Activated CD4-positive, alpha-beta T cell treated with anti-CD3 and anti-CD28 coated beads, Interleukin-2, amount 50 U/mL, for 48 hours (primary cell): ENCODE measurements at regions not wholly inside any gene's neighbourhood (a gene's known extent, or its start where the extent isn't known, plus 50 kb on each side); places are given as distances from the start of the nearest gene placed in this dataset.
"Not testable (repeated sequence)": the region's sequence is repeated elsewhere in the genome, so short reads cannot be mapped to it uniquely, and the experiment has no call there.

Experiments used
- DNase-seq, 2 experiments: peaks; one replicate each; pipeline ENCODE4 v3.0.0-alpha.2; 2020

- no peak for DNase-seq
Observed at GRCh38 chr5:162811071-162811470, 626.3 kb upstream of the CCNG1 start.

- DNase-seq = no peak
Observed at GRCh38 chr5:162816816-162817215, 620.6 kb upstream of the CCNG1 start.

GRCh38 chr5:162817364-162817763, 620.0 kb upstream of the CCNG1 start:
- no peak for DNase-seq

- DNase-seq = not testable (repeated sequence)
Observed at GRCh38 chr5:162821664-162822063, 615.7 kb upstream of the CCNG1 start.

GRCh38 chr5:162824360-162824759, 613.0 kb upstream of the CCNG1 start:
- DNase-seq = no peak

GRCh38 chr5:162837155-162837554, 600.2 kb upstream of the CCNG1 start:
- DNase-seq = no peak

- no peak for DNase-seq
Observed at GRCh38 chr5:162842727-162843126, 594.7 kb upstream of the CCNG1 start.

- DNase-seq = no peak
Observed at GRCh38 chr5:162852134-162852533, 585.3 kb upstream of the CCNG1 start.

- DNase-seq = no peak
Observed at GRCh38 chr5:162858770-162859169, 578.6 kb upstream of the CCNG1 start.

- no peak for DNase-seq
Observed at GRCh38 chr5:162870966-162871365, 566.4 kb upstream of the CCNG1 start.

GRCh38 chr5:162882629-162883028, 554.8 kb upstream of the CCNG1 start:
- no peak for DNase-seq

GRCh38 chr5:162886717-162887116, 550.7 kb upstream of the CCNG1 start:
- no peak for DNase-seq

GRCh38 chr5:162888268-162888667, 549.1 kb upstream of the CCNG1 start:
- DNase-seq = no peak

- DNase-seq = no peak
Observed at GRCh38 chr5:162911873-162912272, 525.5 kb upstream of the CCNG1 start.

- DNase-seq = no peak
Observed at GRCh38 chr5:162916368-162916767, 521.0 kb upstream of the CCNG1 start.

- DNase-seq = no peak
Observed at GRCh38 chr5:162929104-162929503, 508.3 kb upstream of the CCNG1 start.

- no peak for DNase-seq
Observed at GRCh38 chr5:162931501-162931900, 505.9 kb upstream of the CCNG1 start.

- no peak for DNase-seq
Observed at GRCh38 chr5:162939991-162940390, 497.4 kb upstream of the CCNG1 start.

GRCh38 chr5:162948677-162949076, 488.7 kb upstream of the CCNG1 start:
- DNase-seq = no peak

- DNase-seq = no peak
Observed at GRCh38 chr5:162956570-162956969, 480.8 kb upstream of the CCNG1 start.

- not testable (repeated sequence) for DNase-seq
Observed at GRCh38 chr5:162964144-162964543, 473.3 kb upstream of the CCNG1 start.

- DNase-seq = no peak
Observed at GRCh38 chr5:162990063-162990462, 447.3 kb upstream of the CCNG1 start.

- no peak for DNase-seq
Observed at GRCh38 chr5:162990856-162991497, 446.4 kb upstream of the CCNG1 start.

- DNase-seq = no peak
Observed at GRCh38 chr5:162995568-162995967, 441.8 kb upstream of the CCNG1 start.

- DNase-seq = no peak
Observed at GRCh38 chr5:162996053-162996452, 441.3 kb upstream of the CCNG1 start.
